CD4-positive, CD25-positive, alpha-beta regulatory T cell (primary cell): ENCODE measurements at regions not wholly inside any gene's neighbourhood (a gene's known extent, or its start where the extent isn't known, plus 50 kb on each side); places are given as distances from the start of the nearest gene placed in this dataset.
A peak's percentile ranks its signal among the peaks of the same experiment; 100 is the strongest.
"Not testable (repeated sequence)": the region's sequence is repeated elsewhere in the genome, so short reads cannot be mapped to it uniquely, and the experiment has no call there.

Source experiments
- ATAC-seq, 2 donors: fragments of 150-1000 bp; cut with Tn5 transposase; one replicate each; pipeline ENCODE4 v1.10.0; 2021; ENCODE audit warnings: low read depth in 2 of 2, moderate number of reproducible peaks in 2 of 2, moderate library complexity in 1 of 2
- DNase-seq, 3 donors: peaks; one replicate each; pipeline versions ENCODE4 v3.0.0 to v3.0.0-alpha.2; 2012 to 2022; ENCODE audit warnings: mixed read lengths in 1 of 3
- H3K27ac ChIP-seq: one replicate; pipeline ENCODE4 v1.7.0; 2013; ENCODE audit warnings: mild to moderate bottlenecking, low read length; ENCODE audit not compliant: insufficient read depth, poor library complexity, severe bottlenecking
- H3K27me3 ChIP-seq: one replicate; pipeline ENCODE4 v1.7.0; 2013; ENCODE audit warnings: low read length; ENCODE audit not compliant: control insufficient read depth, insufficient read depth
- H3K36me3 ChIP-seq: one replicate; pipeline ENCODE4 v1.7.0; 2013; ENCODE audit warnings: mild to moderate bottlenecking, low read length, moderate library complexity; ENCODE audit not compliant: control insufficient read depth, insufficient read depth
- H3K4me1 ChIP-seq: 2 replicates; pipeline ENCODE4 v1.7.0; 2013; ENCODE audit warnings: mild to moderate bottlenecking, low read length; ENCODE audit not compliant: insufficient read depth, control insufficient read depth, poor library complexity, severe bottlenecking
- H3K4me3 ChIP-seq: one replicate; pipeline ENCODE4 v1.7.0; 2013; ENCODE audit warnings: low read depth, mild to moderate bottlenecking, low read length, moderate library complexity
- H3K9me3 ChIP-seq, 2 experiments: 1 replicate in 1 of 2; 2 replicates in 1 of 2; pipeline ENCODE4 v1.7.0; 2013; ENCODE audit warnings: low read length in 2 of 2, mild to moderate bottlenecking in 1 of 2, moderate library complexity in 1 of 2; ENCODE audit not compliant: control insufficient read depth in 2 of 2
- H3K27ac Mint-ChIP-seq, 3 donors: one replicate each; pipeline ENCODE4 v1.8.0; 2020 to 2022; ENCODE audit warnings: mild to moderate bottlenecking in 3 of 3, mixed read lengths in 3 of 3, moderate library complexity in 2 of 3
- H3K27me3 Mint-ChIP-seq: one replicate; pipeline ENCODE4 v1.8.0; 2022; ENCODE audit warnings: mild to moderate bottlenecking, mixed read lengths
- H3K36me3 Mint-ChIP-seq: one replicate; pipeline ENCODE4 v1.8.0; 2020; ENCODE audit warnings: mixed read lengths
- H3K4me1 Mint-ChIP-seq, 4 donors: one replicate each; pipeline ENCODE4 v1.8.0; 2020 to 2022; ENCODE audit warnings: mixed read lengths in 4 of 4, mild to moderate bottlenecking in 1 of 4
- H3K4me3 Mint-ChIP-seq, 4 donors: one replicate each; pipeline ENCODE4 v1.8.0; 2020 to 2022; ENCODE audit warnings: mild to moderate bottlenecking in 4 of 4, mixed read lengths in 4 of 4, moderate library complexity in 3 of 4
- H3K9me3 Mint-ChIP-seq, 7 donors: one replicate each; pipeline ENCODE4 v1.8.0; 2020 to 2022; ENCODE audit warnings: mixed read lengths in 7 of 7, mild to moderate bottlenecking in 3 of 7, moderate library complexity in 2 of 7

DNA sequence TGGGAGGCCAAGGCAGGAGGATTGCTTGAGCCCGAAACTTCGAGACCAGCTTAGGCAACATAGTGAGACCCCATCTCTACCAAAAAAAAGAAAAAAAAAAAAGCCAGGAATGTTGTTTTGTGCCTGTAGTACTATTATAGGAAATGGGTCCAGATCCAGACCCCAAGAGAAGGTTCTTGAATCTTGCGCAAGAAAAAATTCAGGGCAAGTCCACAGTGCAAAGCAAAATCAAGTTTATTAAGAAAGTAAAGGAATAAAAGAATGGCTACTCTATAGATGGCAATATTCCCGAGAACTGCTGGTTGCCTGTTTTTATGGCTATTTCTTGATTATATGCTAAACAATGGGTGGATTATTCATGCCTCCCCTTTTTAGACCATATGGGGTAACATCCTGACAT lies 51.2 kb upstream of the RDX start:
- H3K27ac ChIP-seq, result no peak overlapping the region
- Mint-ChIP-seq H3K4me1 (peaks cover 26 to 56% (median 38%) of the 10 kb centered on the region in 4 donors), H3K9me3 (peaks cover 0 to 3% (median 0%) of the 10 kb centered on the region in 7 donors), H3K4me3 (peak overlapping the region in 1 of 4 donors; percentile 8), H3K27ac (peak overlapping the region in 2 of 3 donors; percentile 54 to 93), H3K27me3 (no peaks in the 10 kb centered on the region), H3K36me3 (no peaks in the 10 kb centered on the region)
- H3K36me3 ChIP-seq, result no peaks in the 10 kb centered on the region
- DNase-seq (no peak), ATAC-seq (no peak)
- no peaks in the 10 kb centered on the region for H3K9me3 ChIP-seq
- no peak overlapping the region for H3K4me3 ChIP-seq
- H3K4me1 ChIP-seq, result peaks cover 37% of the 10 kb centered on the region
- H3K27me3 ChIP-seq, result no peaks in the 10 kb centered on the region

DNA sequence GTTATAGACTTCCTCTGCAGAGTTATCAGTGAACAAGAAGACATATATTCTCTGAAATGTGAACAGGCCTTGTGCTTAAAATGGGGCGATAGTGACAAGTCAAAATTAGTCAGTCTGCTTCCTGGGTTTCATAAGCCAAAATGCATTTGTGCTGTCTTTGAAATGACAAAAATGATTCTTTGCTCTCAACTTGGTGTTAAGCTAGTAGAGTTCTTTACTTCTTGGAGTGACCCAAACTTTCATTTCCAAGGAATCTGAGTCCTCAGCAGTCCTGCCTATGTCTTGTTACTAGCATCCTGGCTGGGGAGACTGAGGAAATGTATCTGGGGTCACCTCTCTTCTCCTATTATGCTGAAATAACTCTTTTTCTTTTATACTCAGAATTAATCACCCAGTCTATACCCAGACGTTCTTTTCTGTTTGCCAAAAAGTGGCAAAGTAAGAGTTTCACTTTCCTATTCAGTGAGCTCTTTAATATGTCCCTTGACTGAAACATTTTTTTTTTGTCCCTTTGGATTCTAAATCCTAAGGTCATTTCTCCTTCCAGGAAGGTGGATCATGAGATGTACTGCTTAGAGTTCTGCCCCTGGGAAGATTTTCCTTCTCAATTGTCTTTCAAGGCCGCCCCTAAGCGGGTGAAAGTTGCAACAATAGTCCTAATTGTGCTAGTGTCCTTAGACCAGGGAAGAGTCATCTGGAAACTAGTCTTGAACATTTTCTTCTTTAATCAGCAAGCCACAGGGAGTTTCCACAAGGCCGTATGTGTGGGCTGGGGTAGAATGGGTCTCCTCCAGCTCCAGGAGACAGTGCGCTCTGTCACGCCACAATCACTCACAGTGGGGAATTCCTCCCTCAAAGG lies 53.0 kb upstream of the RDX start:
- DNase-seq (peak in 1 of 3 donors; percentile 72), ATAC-seq (peak; percentile 49 to 52)
- Mint-ChIP-seq H3K27me3 (no peaks in the 10 kb centered on the region), H3K36me3 (no peaks in the 10 kb centered on the region), H3K4me3 (peak overlapping the region; percentile 44 to 74 (median 66)), H3K27ac (peak overlapping the region; percentile 55 to 95 (median 80)), H3K4me1 (peaks cover 23 to 50% (median 35%) of the 10 kb centered on the region in 4 donors), H3K9me3 (peaks cover 0 to 2% (median 0%) of the 10 kb centered on the region in 7 donors)
- no peaks in the 10 kb centered on the region for H3K36me3 ChIP-seq
- peaks cover 37% of the 10 kb centered on the region for H3K4me1 ChIP-seq
- H3K27ac ChIP-seq, result peak overlapping the region; percentile 60
- no peaks in the 10 kb centered on the region for H3K9me3 ChIP-seq
- peak overlapping the region; percentile 74 for H3K4me3 ChIP-seq
- no peaks in the 10 kb centered on the region for H3K27me3 ChIP-seq

DNA sequence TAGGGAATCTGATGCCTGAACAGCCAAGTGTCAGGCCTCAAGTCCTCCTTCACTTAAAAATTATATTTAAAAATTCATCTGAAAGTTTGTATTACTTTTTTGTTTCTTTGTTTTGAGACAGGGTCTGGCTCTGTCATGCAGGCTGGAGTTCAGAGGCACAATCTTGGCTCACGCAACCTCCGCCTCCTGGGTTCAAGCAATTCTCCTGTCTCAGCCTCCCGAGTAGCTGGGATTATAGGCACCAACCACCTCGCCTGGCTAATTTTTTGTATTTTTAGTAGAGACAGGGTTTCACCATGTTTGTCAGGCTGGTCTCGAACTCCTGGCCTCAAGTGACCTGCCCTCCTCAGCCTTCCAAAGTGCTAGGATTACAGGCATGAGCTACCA lies 53.6 kb upstream of the RDX start:
- not testable (repeated sequence) for H3K36me3 Mint-ChIP-seq, H3K27me3 Mint-ChIP-seq, DNase-seq, ATAC-seq, H3K9me3 ChIP-seq, H3K36me3 ChIP-seq, H3K27me3 ChIP-seq, H3K9me3 Mint-ChIP-seq
- Mint-ChIP-seq H3K27ac (peak overlapping the region in 1 of 3 donors; percentile 95), H3K4me3 (peak overlapping the region in 1 of 4 donors; percentile 44), H3K4me1 (peaks cover 22 to 47% (median 33%) of the 10 kb centered on the region in 4 donors)
- H3K27ac ChIP-seq, result peak overlapping the region; percentile 60
- H3K4me1 ChIP-seq, result peaks cover 36% of the 10 kb centered on the region
- H3K4me3 ChIP-seq, result peak overlapping the region; percentile 74

DNA sequence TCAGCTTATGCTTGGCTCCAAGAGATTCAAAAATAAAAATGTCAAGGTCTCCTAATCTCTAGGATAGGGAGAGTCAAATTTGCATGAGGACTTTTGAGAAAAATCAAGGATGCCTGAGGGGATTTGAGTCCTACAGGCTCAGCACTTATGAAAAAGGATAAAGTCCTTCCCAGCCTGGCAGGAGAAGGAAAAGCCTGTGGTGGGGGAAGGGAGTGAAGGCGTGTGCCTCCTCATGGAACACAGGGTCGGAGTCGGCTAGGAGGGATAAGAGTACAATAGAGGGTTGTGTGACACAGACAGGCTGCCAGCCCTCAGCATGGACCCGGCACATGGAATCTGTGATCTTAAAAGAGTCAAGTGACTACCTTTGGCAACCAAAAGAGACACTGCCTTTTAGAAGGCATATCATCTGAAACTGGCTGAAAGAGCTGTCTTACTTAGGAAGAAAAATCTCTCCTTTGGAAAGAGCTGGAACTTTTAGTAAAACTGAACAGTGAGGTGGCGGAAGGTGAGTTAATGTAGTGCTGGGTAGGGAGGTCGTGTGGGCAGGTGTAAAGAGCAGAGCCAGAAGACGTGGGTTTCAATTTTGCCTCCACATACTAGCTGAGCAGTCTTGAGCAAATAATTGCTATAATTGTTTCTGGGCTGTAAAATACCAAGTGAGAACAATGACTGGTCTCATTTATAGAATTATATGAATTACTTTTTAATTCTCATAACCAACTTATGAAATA lies 58.8 kb upstream of the RDX start:
- peak overlapping the region in 1 of 3 donors; percentile 33 for H3K27ac Mint-ChIP-seq
- no peaks in the 10 kb centered on the region for H3K9me3 ChIP-seq
- H3K27me3 Mint-ChIP-seq, result no peaks in the 10 kb centered on the region

DNA sequence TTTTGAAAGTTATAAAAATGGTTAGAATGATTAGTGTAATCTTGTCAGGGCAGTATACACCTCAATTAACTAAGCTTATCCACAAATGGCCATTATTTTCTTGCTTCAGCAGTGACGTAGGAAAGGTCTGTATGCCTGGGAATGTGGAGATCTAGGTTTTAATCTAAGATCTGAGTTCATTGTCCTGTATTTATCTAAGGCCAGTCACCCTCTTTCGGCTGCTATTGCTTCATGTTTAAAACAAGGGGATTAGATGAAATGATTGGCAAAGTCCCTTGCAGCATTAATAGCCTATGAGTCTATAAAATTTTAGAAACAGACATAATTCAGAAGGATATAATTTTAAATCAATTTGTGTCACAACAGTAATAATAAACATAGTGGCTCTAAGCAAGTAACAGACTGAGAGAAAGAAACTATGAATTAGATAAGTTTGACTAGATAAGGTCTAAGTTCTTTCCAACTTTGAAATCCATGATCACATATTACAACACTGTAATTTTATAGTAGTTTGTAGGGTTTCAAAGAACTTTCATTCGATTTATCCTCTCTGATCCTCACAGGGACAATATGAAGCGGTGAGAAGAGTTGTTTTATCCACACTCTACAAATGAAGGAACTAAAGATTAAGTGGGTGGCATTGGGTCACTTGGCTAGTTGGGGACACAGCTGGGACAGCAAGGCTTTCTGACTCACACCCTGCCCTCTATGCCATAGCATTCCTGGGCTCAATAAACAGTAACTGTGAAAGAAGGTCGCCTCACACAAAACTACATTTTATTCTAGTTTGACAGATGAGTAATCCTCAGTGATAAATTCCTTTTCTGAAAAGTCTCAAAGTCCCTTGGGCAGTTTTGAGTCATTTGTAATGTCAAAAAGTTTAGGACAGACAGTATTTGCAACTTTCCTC lies 60.6 kb upstream of the RDX start:
- H3K4me1 Mint-ChIP-seq, result peaks cover 0 to 4% (median 2%) of the 10 kb centered on the region in 4 donors
- Histone ChIP-seq H3K4me1 (no peaks in the 10 kb centered on the region), H3K4me3 (no peak overlapping the region), H3K36me3 (no peaks in the 10 kb centered on the region), H3K27me3 (no peaks in the 10 kb centered on the region), H3K27ac (no peak overlapping the region), H3K9me3 (no peaks in the 10 kb centered on the region)
- H3K36me3 Mint-ChIP-seq, result no peaks in the 10 kb centered on the region
- DNase-seq (no peak), ATAC-seq (no peak)
- no peak overlapping the region for H3K4me3 Mint-ChIP-seq
- H3K27me3 Mint-ChIP-seq, result no peaks in the 10 kb centered on the region
- no peak overlapping the region for H3K27ac Mint-ChIP-seq
- H3K9me3 Mint-ChIP-seq, result peaks cover 0 to 1% (median 0%) of the 10 kb centered on the region in 7 donors

More for the DNA sequence above, 58.8 kb upstream of the RDX start:
- H3K4me3 ChIP-seq, result no peak overlapping the region
- H3K4me1 ChIP-seq, result no peaks in the 10 kb centered on the region
- peaks cover 0 to 1% (median 0%) of the 10 kb centered on the region in 7 donors for H3K9me3 Mint-ChIP-seq
- no peak for ATAC-seq
- H3K36me3 ChIP-seq, result no peaks in the 10 kb centered on the region
- H3K36me3 Mint-ChIP-seq, result no peaks in the 10 kb centered on the region
- H3K4me1 Mint-ChIP-seq, result peaks cover 0 to 5% (median 2%) of the 10 kb centered on the region in 4 donors
- no peaks in the 10 kb centered on the region for H3K27me3 ChIP-seq
- DNase-seq, result no peak
- no peak overlapping the region for H3K27ac ChIP-seq
- H3K4me3 Mint-ChIP-seq, result no peak overlapping the region

DNA sequence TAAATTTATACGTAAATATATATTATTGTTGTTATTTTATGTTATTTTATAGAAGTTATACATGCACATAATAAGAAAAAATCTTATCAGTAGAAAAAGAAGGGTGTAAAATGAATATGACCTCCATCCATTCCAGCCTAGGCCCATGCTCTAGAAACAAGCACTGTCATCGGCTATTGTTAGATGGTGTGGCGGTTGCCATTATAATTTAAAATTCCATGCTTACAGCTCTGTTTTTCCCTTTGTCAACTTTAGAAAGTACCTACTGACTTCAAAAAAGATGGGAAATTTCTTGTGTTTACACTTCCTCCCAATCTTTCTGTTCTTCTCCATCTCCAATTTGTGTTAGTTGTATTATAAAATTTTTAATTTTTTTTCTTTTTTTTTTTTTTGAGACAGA lies 61.9 kb upstream of the RDX start:
- DNase-seq (no peak), ATAC-seq (no peak)
- no peak overlapping the region for H3K27ac ChIP-seq
- H3K27me3 Mint-ChIP-seq, result no peaks in the 10 kb centered on the region
- no peak overlapping the region for H3K27ac Mint-ChIP-seq
- no peaks in the 10 kb centered on the region for H3K9me3 ChIP-seq
- H3K36me3 ChIP-seq, result no peaks in the 10 kb centered on the region
- H3K9me3 Mint-ChIP-seq, result peaks cover 0 to 1% (median 0%) of the 10 kb centered on the region in 7 donors
- no peak overlapping the region for H3K4me3 ChIP-seq
- H3K27me3 ChIP-seq, result no peaks in the 10 kb centered on the region
- peaks cover 0 to 4% (median 2%) of the 10 kb centered on the region in 4 donors for H3K4me1 Mint-ChIP-seq
- no peaks in the 10 kb centered on the region for H3K36me3 Mint-ChIP-seq
- no peaks in the 10 kb centered on the region for H3K4me1 ChIP-seq
- no peak overlapping the region for H3K4me3 Mint-ChIP-seq

DNA sequence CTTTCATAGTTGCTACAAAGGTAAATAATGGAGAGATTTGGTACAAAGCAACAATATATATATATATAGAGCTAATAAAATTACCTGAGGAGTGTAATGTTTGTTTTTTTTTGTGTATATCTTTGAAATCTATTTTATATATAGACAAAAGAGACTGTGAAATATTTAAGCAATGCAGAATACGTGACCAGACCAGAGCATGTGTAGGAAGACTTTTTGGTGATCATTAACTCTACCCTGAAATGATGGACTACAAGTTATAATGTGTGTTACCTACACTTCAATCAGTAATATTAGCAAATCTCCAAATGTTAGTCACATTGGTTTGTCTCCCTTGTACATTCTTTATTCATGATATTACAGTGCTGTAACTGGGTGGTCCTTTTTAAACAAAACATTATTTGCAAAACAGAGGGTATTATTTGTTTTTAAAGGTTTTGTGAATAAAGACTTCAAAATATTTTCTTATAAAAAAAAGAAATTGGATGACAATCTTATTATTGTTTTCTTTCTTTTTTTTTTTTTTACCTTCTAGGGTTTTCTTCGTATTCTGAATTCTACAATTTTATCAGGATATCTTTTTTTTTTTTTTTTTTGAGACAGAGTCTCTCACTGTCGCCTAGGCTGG lies 64.5 kb upstream of the RDX start:
- H3K4me3 ChIP-seq, H3K27me3 ChIP-seq, H3K36me3 Mint-ChIP-seq, ATAC-seq, H3K27ac Mint-ChIP-seq, H3K9me3 ChIP-seq, H3K36me3 ChIP-seq, H3K27me3 Mint-ChIP-seq, H3K4me3 Mint-ChIP-seq, DNase-seq, H3K9me3 Mint-ChIP-seq, H3K4me1 ChIP-seq, H3K27ac ChIP-seq, H3K4me1 Mint-ChIP-seq: not testable (repeated sequence)
